GM23338 (cell line): ENCODE measurements at regions not wholly inside any gene's neighbourhood (a gene's known extent, or its start where the extent isn't known, plus 50 kb on each side); places are given as distances from the start of the nearest gene placed in this dataset.

Experiments
- ATAC-seq: fragments of 200-7000 bp; cut with Tn5 transposase; 3 replicates; pipeline ENCODE4 v1.9.1; 2020
- DNase-seq: peaks from one replicate; pipeline ENCODE4 v3.0.0-alpha.2; 2015; ENCODE audit warnings: low spot score
- H2AFZ ChIP-seq: fragments of 200-600 bp; sonication (generic); 2 replicates; pipeline ENCODE4 v1.8.0; 2016; ENCODE audit warnings: antibody characterized with exemption, mild to moderate bottlenecking, moderate library complexity
- H3F3A ChIP-seq: fragments of 200-600 bp; sonication (generic); replicated peaks from 2 replicates; pipeline ENCODE4 v1.8.0; 2017; ENCODE audit warnings: antibody characterized with exemption, mixed run types, low read depth
- H3K27ac ChIP-seq: fragments of 200-600 bp; sonication (generic); 2 replicates; pipeline ENCODE4 v1.6.1; 2016; ENCODE audit warnings: low read depth
- H3K27me3 ChIP-seq: fragments of 200-600 bp; sonication (generic); 2 replicates; pipeline ENCODE4 v1.8.0; 2016; ENCODE audit warnings: mild to moderate bottlenecking, mixed run types, moderate library complexity; ENCODE audit not compliant: insufficient read depth
- H3K36me3 ChIP-seq: fragments of 200-600 bp; sonication (generic); 2 replicates; pipeline ENCODE4 v1.8.0; 2016; ENCODE audit warnings: mild to moderate bottlenecking; ENCODE audit not compliant: insufficient read depth
- H3K4me1 ChIP-seq: fragments of 200-600 bp; sonication (generic); 2 replicates; pipeline ENCODE4 v1.8.0; 2016; ENCODE audit warnings: mild to moderate bottlenecking, moderate library complexity; ENCODE audit not compliant: insufficient read depth
- H3K4me2 ChIP-seq: fragments of 200-600 bp; sonication (generic); 2 replicates; pipeline ENCODE4 v1.7.1; 2017; ENCODE audit warnings: mixed run types
- H3K4me3 ChIP-seq: fragments of 200-600 bp; sonication (generic); 2 replicates; pipeline ENCODE4 v1.6.1; 2016; ENCODE audit warnings: mixed run types
- H3K79me2 ChIP-seq: fragments of 200-600 bp; sonication (generic); replicated peaks from 2 replicates; pipeline ENCODE4 v1.8.0; 2017; ENCODE audit warnings: mild to moderate bottlenecking; ENCODE audit not compliant: insufficient read depth
- H3K9me2 ChIP-seq: fragments of 200-600 bp; sonication (generic); 2 replicates; pipeline ENCODE4 v1.8.0; 2017; ENCODE audit not compliant: insufficient read depth
- H4K20me1 ChIP-seq: fragments of 200-600 bp; sonication (generic); replicated peaks from 2 replicates; pipeline ENCODE4 v1.8.0; 2017; ENCODE audit warnings: mild to moderate bottlenecking; ENCODE audit not compliant: insufficient read depth
- H3K27ac Mint-ChIP-seq: 2 replicates; pipeline ENCODE4 v1.8.0; 2020; ENCODE audit warnings: inconsistent platforms, mild to moderate bottlenecking, moderate library complexity, mixed read lengths
- H3K27me3 Mint-ChIP-seq: 3 replicates; pipeline ENCODE4 v1.8.0; 2022; ENCODE audit warnings: low read depth, mild to moderate bottlenecking, moderate library complexity, mixed read lengths, inconsistent platforms; ENCODE audit not compliant: insufficient read depth, poor library complexity
- H3K36me3 Mint-ChIP-seq: 3 replicates; pipeline ENCODE4 v1.8.0; 2021; ENCODE audit warnings: low read depth, mild to moderate bottlenecking, inconsistent platforms, moderate library complexity, mixed read lengths
- H3K4me1 Mint-ChIP-seq: 3 replicates; pipeline ENCODE4 v1.8.0; 2020; ENCODE audit warnings: mild to moderate bottlenecking, inconsistent platforms, mixed read lengths
- H3K4me3 Mint-ChIP-seq: 3 replicates; pipeline ENCODE4 v1.8.0; 2021; ENCODE audit warnings: moderate library complexity, mild to moderate bottlenecking, inconsistent platforms, mixed read lengths
- H3K9me3 Mint-ChIP-seq: 3 replicates; pipeline ENCODE4 v1.8.0; 2020; ENCODE audit warnings: moderate library complexity, mild to moderate bottlenecking, inconsistent platforms, mixed read lengths
- CREB1 ChIP-seq: fragments of 250-450 bp; sonication (Bioruptor Pico); IDR thresholded peaks from 2 replicates; pipeline ENCODE4 v1.5.0; 2020; ENCODE audit warnings: low read depth, mild to moderate bottlenecking, moderate library complexity
- EZH2 ChIP-seq: fragments of 200-600 bp; sonication (generic); IDR thresholded peaks from one replicate; pipeline ENCODE4 v1.8.0; 2017; ENCODE audit warnings: antibody characterized with exemption, mild to moderate bottlenecking, low read depth; ENCODE audit not compliant: unreplicated experiment
- EZH2phosphoT487 ChIP-seq: fragments of 200-600 bp; sonication (generic); IDR thresholded peaks from one replicate; pipeline ENCODE4 v1.8.1; 2018; ENCODE audit warnings: antibody characterized with exemption; ENCODE audit not compliant: unreplicated experiment
- JUNB ChIP-seq: IDR thresholded peaks from one replicate; pipeline ENCODE4 v1.6.1; 2016; ENCODE audit warnings: antibody characterized with exemption; ENCODE audit not compliant: unreplicated experiment
- NANOG ChIP-seq: IDR thresholded peaks from 2 replicates; pipeline ENCODE4 v1.6.1; 2016; ENCODE audit warnings: antibody characterized with exemption, borderline replicate concordance
- POLR2AphosphoS5 ChIP-seq: IDR thresholded peaks from 2 replicates; pipeline ENCODE4 v1.6.1; 2016; ENCODE audit warnings: antibody characterized with exemption, low read depth
- STAT1 ChIP-seq: IDR thresholded peaks from one replicate; pipeline ENCODE4 v1.6.1; 2016; ENCODE audit warnings: antibody characterized with exemption; ENCODE audit not compliant: unreplicated experiment
- ZNF114 ChIP-seq: fragments of 250-450 bp; sonication (Bioruptor Pico); IDR thresholded peaks from 2 replicates; pipeline ENCODE4 v1.5.0; 2020; ENCODE audit warnings: mild to moderate bottlenecking, moderate library complexity
- ZNF331 ChIP-seq: fragments of 250-450 bp; sonication (Bioruptor Pico); IDR thresholded peaks from 2 replicates; pipeline ENCODE4 v1.5.0; 2020; ENCODE audit warnings: low read depth, mild to moderate bottlenecking, moderate library complexity
- TF ChIP-seq, protein P1 (sequence below), 2 experiments: fragments of 200-600 bp in 1 of 2; sonication (generic) in 1 of 2; conservative IDR thresholded peaks; 2 replicates each; pipeline versions ENCODE4 v1.5.1 to v1.6.1; 2016 to 2017; ENCODE audit warnings: antibody characterized with exemption in 2 of 2, low read depth in 2 of 2, mild to moderate bottlenecking in 2 of 2, moderate library complexity in 1 of 2
- TF ChIP-seq, protein P2 (sequence below): IDR thresholded peaks from 2 replicates; pipeline ENCODE4 v1.6.1; 2016; ENCODE audit warnings: antibody characterized with exemption
- TF ChIP-seq, protein P3 (sequence below): IDR thresholded peaks from one replicate; pipeline ENCODE4 v1.6.1; 2018; ENCODE audit warnings: antibody characterized with exemption; ENCODE audit not compliant: unreplicated experiment

DNA sequence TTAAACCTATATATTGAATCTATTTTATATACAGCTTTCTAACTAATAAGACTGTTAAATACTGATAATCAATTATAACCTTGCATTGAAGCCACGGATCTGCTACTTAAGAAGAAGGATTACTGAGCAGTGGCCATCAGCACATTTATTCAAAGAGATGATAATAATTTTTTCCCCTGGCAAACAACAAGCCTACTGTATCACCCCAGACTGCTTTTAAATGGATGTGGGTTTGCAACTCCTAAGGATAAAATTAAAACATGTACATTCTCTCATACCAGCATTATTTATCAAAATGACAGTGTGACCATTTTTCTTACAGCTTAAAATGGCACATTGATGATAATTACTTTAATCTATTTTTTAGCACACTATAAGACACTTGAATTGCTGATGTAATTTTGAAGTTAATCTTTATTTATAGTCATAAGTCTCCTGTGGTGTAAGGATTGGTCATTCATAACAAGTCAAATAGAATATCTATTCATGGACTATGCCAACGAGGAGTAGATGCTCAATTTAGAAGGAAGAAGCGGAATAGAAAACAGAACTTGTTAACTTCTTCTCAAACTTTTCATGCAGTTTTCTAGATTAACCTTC, 517.7 kb downstream of the METTL4 start:
- no peak for DNase-seq
- Mint-ChIP-seq H3K4me1 (peaks cover 19% of the 10 kb centered on the region), H3K27me3 (peaks cover 2% of the 10 kb centered on the region), H3K27ac (no peak overlapping the region), H3K36me3 (no peaks in the 10 kb centered on the region; the same call in 2 of the 3 replicates), H3K9me3 (no peaks in the 10 kb centered on the region), H3K4me3 (no peak overlapping the region)
- no peak for TF ChIP-seq JUNB
- no peak for TF ChIP-seq POLR2AphosphoS5
- TF ChIP-seq, protein P1, sequence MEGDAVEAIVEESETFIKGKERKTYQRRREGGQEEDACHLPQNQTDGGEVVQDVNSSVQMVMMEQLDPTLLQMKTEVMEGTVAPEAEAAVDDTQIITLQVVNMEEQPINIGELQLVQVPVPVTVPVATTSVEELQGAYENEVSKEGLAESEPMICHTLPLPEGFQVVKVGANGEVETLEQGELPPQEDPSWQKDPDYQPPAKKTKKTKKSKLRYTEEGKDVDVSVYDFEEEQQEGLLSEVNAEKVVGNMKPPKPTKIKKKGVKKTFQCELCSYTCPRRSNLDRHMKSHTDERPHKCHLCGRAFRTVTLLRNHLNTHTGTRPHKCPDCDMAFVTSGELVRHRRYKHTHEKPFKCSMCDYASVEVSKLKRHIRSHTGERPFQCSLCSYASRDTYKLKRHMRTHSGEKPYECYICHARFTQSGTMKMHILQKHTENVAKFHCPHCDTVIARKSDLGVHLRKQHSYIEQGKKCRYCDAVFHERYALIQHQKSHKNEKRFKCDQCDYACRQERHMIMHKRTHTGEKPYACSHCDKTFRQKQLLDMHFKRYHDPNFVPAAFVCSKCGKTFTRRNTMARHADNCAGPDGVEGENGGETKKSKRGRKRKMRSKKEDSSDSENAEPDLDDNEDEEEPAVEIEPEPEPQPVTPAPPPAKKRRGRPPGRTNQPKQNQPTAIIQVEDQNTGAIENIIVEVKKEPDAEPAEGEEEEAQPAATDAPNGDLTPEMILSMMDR (conservative IDR thresholded peaks at IDR 0.05; ENCODE audit: low read depth in 2 of 2): no peak
- no peak overlapping the region for H3K4me2 ChIP-seq
- no peaks in the 10 kb centered on the region for H3K79me2 ChIP-seq
- H2AFZ ChIP-seq: no peak overlapping the region
- ATAC-seq: no peak
- no peaks in the 10 kb centered on the region for H3K36me3 ChIP-seq
- H3K27me3 ChIP-seq: no peaks in the 10 kb centered on the region
- H3K9me2 ChIP-seq: peaks cover 11% of the 10 kb centered on the region; the same call in 1 of the 2 replicates
- H4K20me1 ChIP-seq: no peaks in the 10 kb centered on the region
- H3K4me3 ChIP-seq: no peak overlapping the region
- H3K4me1 ChIP-seq: no peaks in the 10 kb centered on the region
- H3K27ac ChIP-seq: no peak overlapping the region
- no peaks in the 10 kb centered on the region for H3F3A ChIP-seq

DNA sequence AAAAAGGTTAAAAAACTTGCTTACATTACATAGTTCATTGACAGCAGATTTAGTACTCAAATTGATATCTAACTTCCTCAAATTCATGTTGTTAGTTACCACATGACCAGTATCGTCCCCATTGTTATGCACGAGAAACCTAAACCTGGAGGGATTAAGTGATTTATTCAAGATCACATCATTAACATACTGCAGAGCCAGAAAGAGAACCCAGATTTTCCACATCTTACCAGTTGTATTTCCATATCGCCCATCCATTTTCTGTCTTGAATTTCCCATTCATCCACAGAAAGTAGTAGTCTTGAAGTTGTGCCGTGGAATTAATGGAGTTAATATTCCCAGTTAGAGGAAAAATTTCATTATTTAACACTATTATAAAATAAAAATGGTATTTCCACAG, 512.0 kb downstream of the METTL4 start:
- DNase-seq: no peak
- H3K27ac ChIP-seq: no peak overlapping the region
- H3K4me3 Mint-ChIP-seq: no peak overlapping the region
- H3K36me3 Mint-ChIP-seq: no peaks in the 10 kb centered on the region; the same call in 2 of the 3 replicates
- peaks cover 19% of the 10 kb centered on the region for H3K4me1 Mint-ChIP-seq
- peaks cover 2% of the 10 kb centered on the region for H3K27me3 Mint-ChIP-seq
- H3K4me3 ChIP-seq: no peak overlapping the region
- no peak overlapping the region for H3K27ac Mint-ChIP-seq
- no peaks in the 10 kb centered on the region for H3K4me1 ChIP-seq
- no peaks in the 10 kb centered on the region for H4K20me1 ChIP-seq
- no peaks in the 10 kb centered on the region for H3F3A ChIP-seq
- H3K9me3 Mint-ChIP-seq: no peaks in the 10 kb centered on the region
- peaks cover 7% of the 10 kb centered on the region; the same call in 1 of the 2 replicates for H3K9me2 ChIP-seq
- no peak for ATAC-seq
- no peak overlapping the region for H3K4me2 ChIP-seq
- no peaks in the 10 kb centered on the region for H3K36me3 ChIP-seq
- H3K79me2 ChIP-seq: no peaks in the 10 kb centered on the region
- no peak overlapping the region for H2AFZ ChIP-seq
- H3K27me3 ChIP-seq: no peaks in the 10 kb centered on the region
- TF ChIP-seq ZNF331 (CRISPR knock-in tag) (no peak), POLR2AphosphoS5 (no peak), STAT1 (no peak), ZNF114 (CRISPR knock-in tag) (no peak), EZH2 (no peak), JUNB (no peak), EZH2phosphoT487 (no peak), CREB1 (CRISPR knock-in tag) (no peak), NANOG (no peak)
- TF ChIP-seq, protein P1 (conservative IDR thresholded peaks at IDR 0.05; ENCODE audit: low read depth in 2 of 2): no peak
- TF ChIP-seq, protein P2, sequence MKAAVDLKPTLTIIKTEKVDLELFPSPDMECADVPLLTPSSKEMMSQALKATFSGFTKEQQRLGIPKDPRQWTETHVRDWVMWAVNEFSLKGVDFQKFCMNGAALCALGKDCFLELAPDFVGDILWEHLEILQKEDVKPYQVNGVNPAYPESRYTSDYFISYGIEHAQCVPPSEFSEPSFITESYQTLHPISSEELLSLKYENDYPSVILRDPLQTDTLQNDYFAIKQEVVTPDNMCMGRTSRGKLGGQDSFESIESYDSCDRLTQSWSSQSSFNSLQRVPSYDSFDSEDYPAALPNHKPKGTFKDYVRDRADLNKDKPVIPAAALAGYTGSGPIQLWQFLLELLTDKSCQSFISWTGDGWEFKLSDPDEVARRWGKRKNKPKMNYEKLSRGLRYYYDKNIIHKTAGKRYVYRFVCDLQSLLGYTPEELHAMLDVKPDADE: no peak
- TF ChIP-seq, protein P3, sequence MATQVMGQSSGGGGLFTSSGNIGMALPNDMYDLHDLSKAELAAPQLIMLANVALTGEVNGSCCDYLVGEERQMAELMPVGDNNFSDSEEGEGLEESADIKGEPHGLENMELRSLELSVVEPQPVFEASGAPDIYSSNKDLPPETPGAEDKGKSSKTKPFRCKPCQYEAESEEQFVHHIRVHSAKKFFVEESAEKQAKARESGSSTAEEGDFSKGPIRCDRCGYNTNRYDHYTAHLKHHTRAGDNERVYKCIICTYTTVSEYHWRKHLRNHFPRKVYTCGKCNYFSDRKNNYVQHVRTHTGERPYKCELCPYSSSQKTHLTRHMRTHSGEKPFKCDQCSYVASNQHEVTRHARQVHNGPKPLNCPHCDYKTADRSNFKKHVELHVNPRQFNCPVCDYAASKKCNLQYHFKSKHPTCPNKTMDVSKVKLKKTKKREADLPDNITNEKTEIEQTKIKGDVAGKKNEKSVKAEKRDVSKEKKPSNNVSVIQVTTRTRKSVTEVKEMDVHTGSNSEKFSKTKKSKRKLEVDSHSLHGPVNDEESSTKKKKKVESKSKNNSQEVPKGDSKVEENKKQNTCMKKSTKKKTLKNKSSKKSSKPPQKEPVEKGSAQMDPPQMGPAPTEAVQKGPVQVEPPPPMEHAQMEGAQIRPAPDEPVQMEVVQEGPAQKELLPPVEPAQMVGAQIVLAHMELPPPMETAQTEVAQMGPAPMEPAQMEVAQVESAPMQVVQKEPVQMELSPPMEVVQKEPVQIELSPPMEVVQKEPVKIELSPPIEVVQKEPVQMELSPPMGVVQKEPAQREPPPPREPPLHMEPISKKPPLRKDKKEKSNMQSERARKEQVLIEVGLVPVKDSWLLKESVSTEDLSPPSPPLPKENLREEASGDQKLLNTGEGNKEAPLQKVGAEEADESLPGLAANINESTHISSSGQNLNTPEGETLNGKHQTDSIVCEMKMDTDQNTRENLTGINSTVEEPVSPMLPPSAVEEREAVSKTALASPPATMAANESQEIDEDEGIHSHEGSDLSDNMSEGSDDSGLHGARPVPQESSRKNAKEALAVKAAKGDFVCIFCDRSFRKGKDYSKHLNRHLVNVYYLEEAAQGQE: no peak
